Caco-2 (cell line): ENCODE measurements at regions not wholly inside any gene's neighbourhood (a gene's known extent, or its start where the extent isn't known, plus 50 kb on each side); places are given as distances from the start of the nearest gene placed in this dataset.
A peak's percentile ranks its signal among the peaks of the same experiment; 100 is the strongest.
"Not testable (repeated sequence)": the region's sequence is repeated elsewhere in the genome, so short reads cannot be mapped to it uniquely, and the experiment has no call there.

ENCODE experiments used
- BruUV-seq: library from RNA; stranded (reverse); fragments of 400-500 nt; replicated peaks from 2 replicates; lab custom pipeline; 2021; lab: Mats Ljungman, UMichigan
- CTCF ChIA-PET: fragments of 300-600 bp; sonication (Branson Sonifier 250); formaldehyde crosslinking; loops from one replicate; lab custom pipeline; 2022; ENCODE audit warnings: antibody characterized with exemption; lab: Charles Lee
- POLR2A ChIA-PET: fragments of 300-600 bp; sonication (Branson Sonifier 250); formaldehyde crosslinking; loops from one replicate; lab custom pipeline; 2022; ENCODE audit warnings: antibody characterized with exemption; lab: Charles Lee
- DNase-seq, 2 experiments: peaks; one replicate each; pipeline versions ENCODE4 v3.0.0 to v3.0.0-alpha.2; 2020 to 2022
- H3K27me3 ChIP-seq: replicated peaks from 2 replicates; pipeline ENCODE4 v1.6.0; 2011; ENCODE audit warnings: low read length; ENCODE audit not compliant: control insufficient read depth, insufficient read depth
- H3K36me3 ChIP-seq: 2 replicates; pipeline ENCODE4 v1.5.1; 2011; ENCODE audit warnings: low read length; ENCODE audit not compliant: control insufficient read depth, insufficient read depth
- H3K4me1 ChIP-seq: fragments of 250-450 bp; sonication (Bioruptor Pico); 2 replicates; pipeline ENCODE4 v1.5.1; 2020; ENCODE audit warnings: mild to moderate bottlenecking
- H3K4me3 ChIP-seq: 2 replicates; pipeline ENCODE4 v1.5.1; 2011; ENCODE audit warnings: low read depth, mild to moderate bottlenecking, control low read depth, low read length
- H3K9me3 ChIP-seq: fragments of 250-450 bp; sonication (Bioruptor Pico); 2 replicates; pipeline ENCODE4 v1.5.1; 2020; ENCODE audit warnings: mild to moderate bottlenecking, moderate library complexity
- H3K27ac Mint-ChIP-seq: one replicate; pipeline ENCODE4 v1.8.0; 2022; ENCODE audit warnings: mixed read lengths; ENCODE audit not compliant: unreplicated experiment
- H3K27me3 Mint-ChIP-seq: one replicate; pipeline ENCODE4 v1.8.0; 2022; ENCODE audit warnings: mixed read lengths; ENCODE audit not compliant: insufficient read depth, unreplicated experiment
- H3K36me3 Mint-ChIP-seq: one replicate; pipeline ENCODE4 v1.8.0; 2022; ENCODE audit warnings: mild to moderate bottlenecking, mixed read lengths; ENCODE audit not compliant: insufficient read depth, unreplicated experiment
- H3K4me1 Mint-ChIP-seq: one replicate; pipeline ENCODE4 v1.8.0; 2022; ENCODE audit warnings: low read depth, mixed read lengths; ENCODE audit not compliant: unreplicated experiment
- H3K4me3 Mint-ChIP-seq: one replicate; pipeline ENCODE4 v1.8.0; 2022; ENCODE audit warnings: mild to moderate bottlenecking, moderate library complexity, mixed read lengths; ENCODE audit not compliant: unreplicated experiment
- H3K9me3 Mint-ChIP-seq: one replicate; pipeline ENCODE4 v1.8.0; 2022; ENCODE audit warnings: mixed read lengths; ENCODE audit not compliant: unreplicated experiment
- CTCF ChIP-seq, 2 experiments: fragments of 200-600 bp in 1 of 2; IDR thresholded peaks; 1 replicate in 1 of 2; 2 replicates in 1 of 2; pipeline versions ENCODE4 v1.5.1 to v1.8.0; 2011 to 2022; ENCODE audit warnings: antibody characterized with exemption in 1 of 2, control low read depth in 1 of 2, inconsistent platforms in 1 of 2, low read depth in 1 of 2, low read length in 1 of 2, mild to moderate bottlenecking in 1 of 2, moderate library complexity in 1 of 2; ENCODE audit not compliant: insufficient read depth in 1 of 2, severe bottlenecking in 1 of 2, unreplicated experiment in 1 of 2
- intact Hi-C: fragments of 100-400 bp; cut with micrococcal nuclease; formaldehyde crosslinking; loops from one replicate; pipeline ENCODE4 v1.10.0; 2022; ENCODE audit not compliant: unreplicated experiment

- Mint-ChIP-seq H3K27ac (no peak overlapping the region), H3K4me3 (no peak overlapping the region), H3K27me3 (no peaks in the 10 kb centered on the region), H3K9me3 (peaks cover 17% of the 10 kb centered on the region), H3K36me3 (no peaks in the 10 kb centered on the region), H3K4me1 (no peaks in the 10 kb centered on the region)
- no peak overlapping the region for H3K4me3 ChIP-seq
- no peaks in the 10 kb centered on the region for H3K4me1 ChIP-seq
- TF ChIP-seq CTCF (IDR thresholded peaks at IDR 0.05; ENCODE audit: insufficient read depth in 1 of 2, low read depth in 1 of 2, low read length in 1 of 2, severe bottlenecking in 1 of 2, unreplicated experiment in 1 of 2) = no peak
- no peaks in the 10 kb centered on the region for H3K27me3 ChIP-seq
- intact Hi-C loops = no loop called here
- no TSS peak for BruUV-seq
- POLR2A ChIA-PET = no interaction called here
- 0 out of 2 replicates have a peak, but pooled peaks cover 5% of the 10 kb centered on the region for H3K9me3 ChIP-seq
- no peaks in the 10 kb centered on the region for H3K36me3 ChIP-seq
- peak; percentile 31 to 62 for DNase-seq
- CTCF ChIA-PET = no interaction called here
These were observed 1907.6 kb upstream of the DEFB115 start for GRCh38 chr20:29349836-29350235.

- H3K4me3 Mint-ChIP-seq, H3K9me3 ChIP-seq, H3K27me3 ChIP-seq, H3K27me3 Mint-ChIP-seq, H3K27ac Mint-ChIP-seq, BruUV-seq, H3K4me1 Mint-ChIP-seq, H3K9me3 Mint-ChIP-seq, H3K4me3 ChIP-seq, CTCF ChIA-PET, POLR2A ChIA-PET, intact Hi-C loops, H3K36me3 ChIP-seq, DNase-seq, H3K36me3 Mint-ChIP-seq, H3K4me1 ChIP-seq: not testable (repeated sequence)
These were observed 1881.5 kb upstream of the DEFB115 start for GRCh38 chr20:29375937-29376336.

GRCh38 chr20:29392853-29393252 lies 1864.6 kb upstream of the DEFB115 start:
- H3K4me3 Mint-ChIP-seq, H3K27me3 ChIP-seq, BruUV-seq, H3K9me3 ChIP-seq, H3K4me3 ChIP-seq, H3K4me1 ChIP-seq, CTCF ChIA-PET, H3K27ac Mint-ChIP-seq, H3K36me3 ChIP-seq, H3K9me3 Mint-ChIP-seq, H3K36me3 Mint-ChIP-seq, POLR2A ChIA-PET, H3K27me3 Mint-ChIP-seq, H3K4me1 Mint-ChIP-seq: not testable (repeated sequence)
- TF ChIP-seq CTCF (IDR thresholded peaks at IDR 0.05; ENCODE audit: insufficient read depth in 1 of 2, low read depth in 1 of 2, low read length in 1 of 2, severe bottlenecking in 1 of 2, unreplicated experiment in 1 of 2) = peak in 1 of 2 experiments; percentile 10
- peak; percentile 51 to 60 for DNase-seq
- intact Hi-C loops = loop anchor here (2.0 kb wide), 1 partner anchor 48 kb away; no protein-coding TSS in a partner anchor
